Anterior cingulate cortex (tissue), 58 donors: ENCODE measurements at regions not wholly inside any gene's neighbourhood (a gene's known extent, or its start where the extent isn't known, plus 50 kb on each side); places are given as distances from the start of the nearest gene placed in this dataset.
A peak's percentile ranks its signal among the peaks of the same experiment; 100 is the strongest.
"Not testable (repeated sequence)": the region's sequence is repeated elsewhere in the genome, so short reads cannot be mapped to it uniquely, and the experiment has no call there.

Source experiments
- DNase-seq, 58 donors: peaks; one replicate each; lab custom pipeline; 2025; lab: John Stamatoyannopoulos, UW

DNA sequence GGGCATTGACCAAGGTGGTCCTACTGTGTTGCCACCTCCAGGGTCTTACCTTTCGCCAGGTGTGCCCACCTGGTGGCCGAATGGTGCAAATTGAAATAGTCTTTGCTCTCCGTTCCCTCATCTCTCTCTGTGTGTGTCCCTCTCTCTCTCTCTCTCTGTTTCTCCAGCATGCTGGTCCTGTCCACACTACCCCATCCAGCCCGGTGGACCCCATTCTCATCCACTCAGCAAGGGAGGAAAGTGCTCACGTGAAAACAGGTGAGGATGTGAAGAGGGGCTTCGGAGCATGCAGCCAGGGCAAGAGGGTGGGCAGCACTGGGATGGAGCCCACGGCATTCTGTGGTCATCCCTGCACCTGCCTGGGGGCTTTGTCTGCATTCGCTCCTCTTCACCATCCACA, 150.1 kb downstream of the CRLF2 start:
- no peak for DNase-seq

DNA sequence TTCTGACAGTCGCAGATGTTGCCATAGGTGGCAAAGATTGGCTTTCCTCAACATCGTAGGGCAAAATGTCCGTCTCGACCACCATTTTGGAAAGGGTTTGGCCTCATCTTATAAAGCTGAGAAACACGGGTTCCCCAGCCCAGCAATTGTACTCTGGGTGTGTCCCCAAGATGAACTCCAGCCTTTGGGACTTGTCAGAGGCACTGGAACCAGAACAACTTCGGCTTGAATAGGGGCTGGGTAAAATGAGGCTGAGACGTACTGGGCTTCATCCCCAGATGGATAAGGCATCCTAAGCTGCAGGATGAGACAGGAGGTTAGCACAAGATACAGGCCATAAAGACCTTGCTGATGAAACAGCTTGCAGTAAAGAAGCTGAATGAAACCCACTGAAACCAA, 151.9 kb downstream of the CRLF2 start:
- no peak for DNase-seq

DNA sequence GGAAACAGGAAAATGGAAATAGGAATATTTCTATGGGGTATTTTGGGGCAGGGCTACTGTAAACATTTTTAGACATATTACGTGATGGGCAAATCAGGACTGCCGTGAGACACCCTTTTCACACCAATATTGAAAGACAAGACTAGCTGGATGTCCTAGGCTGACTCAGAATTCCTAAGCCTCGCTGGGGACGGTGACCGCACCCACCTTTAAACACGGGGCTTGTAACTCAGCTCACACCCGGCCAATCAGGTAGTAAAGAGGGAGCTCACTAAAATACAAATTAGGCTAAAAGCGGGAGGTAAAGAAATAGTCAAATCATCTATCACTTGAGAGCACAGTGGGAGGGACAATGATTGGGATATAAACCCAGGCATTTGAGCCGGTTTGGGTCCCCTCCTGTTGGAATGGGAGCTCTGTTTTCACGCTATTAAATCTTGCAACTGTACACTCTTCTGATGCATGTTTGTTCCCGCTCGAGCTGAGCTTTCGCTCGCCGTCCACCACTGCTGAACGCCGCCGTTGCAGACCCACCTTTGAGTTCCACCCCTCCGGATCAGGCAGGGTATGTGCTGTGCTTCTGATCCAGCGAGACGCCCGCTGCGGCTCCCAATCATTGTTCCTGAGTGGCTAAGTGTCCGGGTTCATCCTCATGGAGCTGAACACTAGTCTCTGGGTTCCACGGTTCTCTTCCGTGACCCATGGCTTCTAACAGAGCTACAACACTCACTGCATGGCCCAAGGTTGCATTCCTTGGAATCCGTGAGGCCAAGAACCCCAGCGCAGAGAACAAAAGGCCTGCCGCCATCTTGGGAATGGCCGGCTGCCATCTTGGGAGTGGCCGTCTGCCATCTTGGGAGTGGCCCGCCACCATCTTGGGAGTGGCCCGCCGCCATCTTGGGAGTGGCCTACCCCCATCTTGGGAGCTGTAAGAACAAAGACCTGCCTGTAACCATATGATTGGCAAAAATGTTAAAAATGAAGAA, 152.6 kb downstream of the CRLF2 start:
- no peak for DNase-seq

DNA sequence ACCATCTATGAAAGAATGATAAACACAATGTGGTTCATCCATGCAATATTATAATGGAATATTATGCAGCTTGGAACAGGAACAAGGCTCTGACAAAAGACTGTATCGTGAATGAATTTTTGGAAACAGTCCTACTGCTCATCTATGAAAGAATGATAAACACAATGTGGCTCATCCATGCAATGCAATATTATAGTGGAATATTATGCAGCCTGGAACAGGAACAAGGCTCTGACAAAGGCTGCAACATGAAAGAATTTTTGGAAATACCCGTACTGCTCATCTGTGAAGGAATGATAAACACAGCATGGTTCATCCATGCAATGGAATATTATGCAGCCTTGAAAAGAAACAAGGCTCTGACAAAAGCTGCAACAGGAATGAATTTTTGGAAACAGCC, 158.8 kb downstream of the CRLF2 start:
- DNase-seq: not testable (repeated sequence)

DNA sequence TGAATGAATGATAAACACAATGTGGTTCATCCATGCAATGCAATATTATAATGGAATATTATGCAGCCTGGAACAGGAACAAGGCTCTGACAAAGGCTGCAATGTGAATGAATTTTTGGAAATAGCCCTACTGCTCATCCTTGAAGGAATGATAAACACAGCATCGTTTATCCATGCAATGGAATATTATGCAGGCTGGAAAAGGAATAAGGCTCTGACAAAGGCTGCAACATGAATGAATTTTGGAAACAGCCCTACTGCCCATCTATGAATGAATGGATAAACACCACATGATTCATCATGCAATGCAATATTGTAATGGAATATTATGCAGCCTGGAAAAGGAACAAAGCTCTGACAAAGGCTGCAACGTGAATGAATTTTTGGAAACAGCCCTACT, 159.4 kb downstream of the CRLF2 start:
- DNase-seq: no peak

- no peak for DNase-seq
Measured at GRCh38 chrX:1052021-1052420, 160.4 kb downstream of the CRLF2 start.

GRCh38 chrX:1051421-1051820, 161.0 kb downstream of the CRLF2 start:
- DNase-seq: no peak

DNA sequence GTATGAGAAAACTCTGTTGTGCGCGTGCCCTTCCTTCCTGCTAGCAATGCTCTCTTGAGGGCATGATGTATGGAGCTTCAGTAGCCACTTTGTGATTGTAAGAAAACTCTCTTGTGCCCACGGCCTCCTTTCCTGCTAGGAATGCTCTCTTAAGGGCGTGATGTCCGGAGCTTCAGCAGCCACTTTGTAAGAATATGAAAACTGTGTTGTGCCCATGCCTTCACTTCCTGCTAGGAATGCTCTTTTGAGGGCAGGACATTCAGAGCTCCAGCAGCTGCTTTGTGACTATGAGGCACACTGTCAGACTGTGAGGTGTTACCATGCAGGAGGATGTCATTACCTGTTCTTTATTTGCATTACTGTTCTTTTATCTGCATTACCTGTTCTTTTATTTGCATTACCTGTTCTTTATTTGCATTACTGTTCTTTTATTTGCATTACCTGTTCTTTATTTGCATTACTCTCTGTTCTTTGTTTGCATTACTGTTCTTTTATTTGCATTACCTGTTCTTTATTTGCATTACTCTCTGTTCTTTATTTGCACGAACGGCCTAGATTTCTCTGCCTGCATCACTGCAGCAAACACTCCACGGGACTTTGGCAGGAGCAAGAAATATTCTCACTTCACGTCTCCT, 166.7 kb downstream of the CRLF2 start:
- DNase-seq: no peak

DNA sequence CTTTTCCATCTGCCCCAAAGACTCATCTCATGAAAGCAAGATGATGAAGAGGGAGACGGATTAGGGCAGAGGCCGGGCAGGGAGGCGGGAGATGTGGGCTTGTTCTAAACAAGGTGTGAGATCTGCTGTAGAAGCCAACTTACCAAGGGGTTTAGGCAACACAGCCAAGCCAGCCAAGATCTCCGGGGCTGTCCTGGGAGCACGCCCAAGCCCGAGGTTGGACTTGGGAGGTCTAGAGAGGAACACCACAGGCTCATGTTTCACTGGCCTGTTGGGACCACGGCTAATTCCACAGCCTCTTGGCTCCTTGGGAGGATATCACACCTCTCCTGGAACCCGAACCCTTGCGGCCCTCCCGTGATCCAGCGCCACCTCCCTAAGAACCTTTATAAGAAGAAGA, 171.4 kb downstream of the CRLF2 start:
- DNase-seq: no peak

DNA sequence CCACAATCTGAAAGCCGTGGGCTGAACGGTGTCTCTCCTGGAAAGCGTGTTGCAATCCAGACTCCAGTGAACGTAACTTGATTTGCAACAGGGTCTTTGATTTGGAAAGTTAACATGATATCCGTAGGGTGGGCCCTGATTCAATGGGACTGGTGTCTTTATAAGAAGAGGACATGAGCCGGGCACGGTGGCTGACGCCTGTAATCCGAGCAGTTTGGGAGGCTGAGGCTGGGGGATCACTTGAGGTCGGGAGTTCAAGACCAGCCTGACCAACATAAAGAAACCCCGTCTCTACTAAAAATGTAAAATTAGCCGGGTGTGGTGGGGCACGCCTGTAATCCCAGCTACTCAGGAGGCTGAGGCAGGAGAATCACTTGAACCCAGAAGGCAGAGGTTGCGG, 176.5 kb downstream of the CRLF2 start:
- not testable (repeated sequence) for DNase-seq

GRCh38 chrX:1035206-1035605, 177.2 kb downstream of the CRLF2 start:
- DNase-seq: no peak

GRCh38 chrX:1034717-1035116, 177.7 kb downstream of the CRLF2 start:
- no peak for DNase-seq

- peak in 2 of 58 donors; percentile 0 for DNase-seq
Measured at GRCh38 chrX:1031521-1032430, 180.7 kb downstream of the CRLF2 start.

DNA sequence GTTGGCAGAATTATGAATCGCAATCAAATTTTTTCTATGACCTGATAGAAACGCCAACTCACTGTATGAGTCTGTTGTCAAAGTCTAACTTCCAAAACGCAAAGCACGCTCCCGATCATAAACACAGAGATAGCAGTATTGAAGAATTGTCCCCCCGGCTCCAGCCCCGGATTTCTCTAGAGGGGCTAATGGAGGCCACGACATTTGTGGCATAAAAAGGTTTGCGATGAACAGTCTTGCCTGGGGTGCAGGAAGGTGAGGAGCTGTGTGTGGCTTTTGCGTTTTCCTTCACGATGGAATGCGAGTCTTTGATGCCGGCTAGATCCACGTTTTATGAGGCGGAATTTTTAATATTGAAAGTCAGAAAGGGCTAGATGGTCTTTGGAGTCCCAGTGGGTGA, 183.0 kb downstream of the CRLF2 start:
- no peak for DNase-seq

GRCh38 chrX:1027680-1028079, 184.8 kb downstream of the CRLF2 start:
- DNase-seq: no peak

- no peak for DNase-seq
Measured at GRCh38 chrX:1027133-1027532, 185.3 kb downstream of the CRLF2 start.

GRCh38 chrX:1026263-1027015, 186.0 kb downstream of the CRLF2 start:
- DNase-seq: no peak

- DNase-seq: no peak
Measured at GRCh38 chrX:1025413-1025812, 187.0 kb downstream of the CRLF2 start.

GRCh38 chrX:1023676-1024075, 188.8 kb downstream of the CRLF2 start:
- no peak for DNase-seq
